Lung (tissue), 11 donors: ENCODE measurements at regions not wholly inside any gene's neighbourhood (a gene's known extent, or its start where the extent isn't known, plus 50 kb on each side); places are given as distances from the start of the nearest gene placed in this dataset.

Source experiments
- ATAC-seq: fragments of 200-7000 bp; cut with Tn5 transposase; one replicate; pipeline ENCODE4 v1.9.1; 2020; ENCODE audit warnings: moderate number of reproducible peaks; ENCODE audit not compliant: insufficient read depth, low FRiP score
- DNase-seq, 3 donors: peaks; one replicate each; pipeline ENCODE4 v3.0.0-alpha.2; 2013 to 2017
- H3K27ac ChIP-seq, 2 donors: one replicate each; pipeline ENCODE4 v1.5.1; 2013; ENCODE audit warnings: mild to moderate bottlenecking in 2 of 2, moderate library complexity in 2 of 2, control low read depth in 1 of 2, inconsistent platforms in 1 of 2, low read depth in 1 of 2, low read length in 1 of 2
- H3K27me3 ChIP-seq, 3 donors: one replicate each; pipeline ENCODE4 v1.5.1; 2013; ENCODE audit warnings: low read length in 2 of 3; ENCODE audit not compliant: control insufficient read depth in 3 of 3, insufficient read depth in 3 of 3
- H3K36me3 ChIP-seq, 4 donors: one replicate each; pipeline ENCODE4 v1.5.1; 2013; ENCODE audit warnings: low read length in 4 of 4, mild to moderate bottlenecking in 1 of 4, moderate library complexity in 1 of 4; ENCODE audit not compliant: control insufficient read depth in 4 of 4, insufficient read depth in 4 of 4
- H3K4me1 ChIP-seq, 5 donors: one replicate each; pipeline ENCODE4 v1.5.1; 2013; ENCODE audit warnings: low read length in 5 of 5, mild to moderate bottlenecking in 2 of 5, moderate library complexity in 1 of 5; ENCODE audit not compliant: control insufficient read depth in 5 of 5, insufficient read depth in 5 of 5
- H3K4me3 ChIP-seq: one replicate; pipeline ENCODE4 v1.5.1; 2013; ENCODE audit warnings: mild to moderate bottlenecking, control low read depth, moderate library complexity
- H3K9ac ChIP-seq, 2 donors: one replicate each; pipeline ENCODE4 v1.5.1; 2013; ENCODE audit warnings: low read length in 2 of 2, control low read depth in 1 of 2; ENCODE audit not compliant: insufficient read depth in 1 of 2
- H3K9me3 ChIP-seq, 4 donors: one replicate each; pipeline ENCODE4 v1.5.1; 2013; ENCODE audit warnings: low read length in 3 of 4, mild to moderate bottlenecking in 1 of 4, moderate library complexity in 1 of 4; ENCODE audit not compliant: control insufficient read depth in 4 of 4, insufficient read depth in 3 of 4
- WGBS, 2 donors: extraction: QIAGEN DNeasy Blood & Tissue Kit; methylation state at CpG; one replicate each; pipeline ENCODE4 v1.1.7; 2013; 5-methylcytosine and 5-hydroxymethylcytosine counted together
- TF ChIP-seq, protein P1 (sequence below): IDR thresholded peaks from 2 replicates; pipeline ENCODE4 v1.5.1; 2012; ENCODE audit warnings: mild to moderate bottlenecking; ENCODE audit errors: control extremely low read depth, extremely low read depth
- donor health status: control.
- donor health status: control.
- donor health status: Bipolar disorder and iron deficiency.
- donor health status: healthy.
- donor health status: DM: yes; HTN: yes; CAD: no.

DNA sequence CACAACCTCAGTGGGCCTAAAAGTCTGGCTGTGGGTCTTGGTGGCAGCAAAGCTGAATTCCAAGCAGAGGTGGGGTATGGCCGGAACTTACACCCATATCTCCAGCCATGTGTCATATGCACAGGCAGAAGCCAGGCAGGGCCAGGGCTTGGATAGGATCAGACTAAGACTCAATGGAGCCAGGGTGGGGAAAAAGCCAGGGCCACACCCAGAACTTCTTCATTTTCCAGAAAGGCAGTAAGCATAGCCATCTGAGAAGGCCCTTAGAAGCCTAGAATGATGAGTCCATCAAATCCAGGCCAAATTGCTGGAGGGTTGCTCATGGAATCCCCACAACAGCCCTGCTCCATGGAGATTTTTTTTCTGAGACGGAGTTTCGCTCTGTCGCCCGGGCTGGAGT is 116.2 kb upstream of the SRSF6 start:
- Histone ChIP-seq H3K27me3 (no peaks in the 10 kb centered on the region), H3K4me1 (no peaks in the 10 kb centered on the region), H3K4me3 (no peak overlapping the region), H3K9ac (no peak overlapping the region), H3K9me3 (peaks cover 0 to 12% (median 8%) of the 10 kb centered on the region in 4 donors), H3K36me3 (no peaks in the 10 kb centered on the region), H3K27ac (no peak overlapping the region)
- TF ChIP-seq, protein P1, sequence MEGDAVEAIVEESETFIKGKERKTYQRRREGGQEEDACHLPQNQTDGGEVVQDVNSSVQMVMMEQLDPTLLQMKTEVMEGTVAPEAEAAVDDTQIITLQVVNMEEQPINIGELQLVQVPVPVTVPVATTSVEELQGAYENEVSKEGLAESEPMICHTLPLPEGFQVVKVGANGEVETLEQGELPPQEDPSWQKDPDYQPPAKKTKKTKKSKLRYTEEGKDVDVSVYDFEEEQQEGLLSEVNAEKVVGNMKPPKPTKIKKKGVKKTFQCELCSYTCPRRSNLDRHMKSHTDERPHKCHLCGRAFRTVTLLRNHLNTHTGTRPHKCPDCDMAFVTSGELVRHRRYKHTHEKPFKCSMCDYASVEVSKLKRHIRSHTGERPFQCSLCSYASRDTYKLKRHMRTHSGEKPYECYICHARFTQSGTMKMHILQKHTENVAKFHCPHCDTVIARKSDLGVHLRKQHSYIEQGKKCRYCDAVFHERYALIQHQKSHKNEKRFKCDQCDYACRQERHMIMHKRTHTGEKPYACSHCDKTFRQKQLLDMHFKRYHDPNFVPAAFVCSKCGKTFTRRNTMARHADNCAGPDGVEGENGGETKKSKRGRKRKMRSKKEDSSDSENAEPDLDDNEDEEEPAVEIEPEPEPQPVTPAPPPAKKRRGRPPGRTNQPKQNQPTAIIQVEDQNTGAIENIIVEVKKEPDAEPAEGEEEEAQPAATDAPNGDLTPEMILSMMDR = no peak
- 83 to 90% methylated on average over 5 of the region's 5 CpGs for WGBS, 2 donors
- DNase-seq = no peak
- ATAC-seq = no peak

DNA sequence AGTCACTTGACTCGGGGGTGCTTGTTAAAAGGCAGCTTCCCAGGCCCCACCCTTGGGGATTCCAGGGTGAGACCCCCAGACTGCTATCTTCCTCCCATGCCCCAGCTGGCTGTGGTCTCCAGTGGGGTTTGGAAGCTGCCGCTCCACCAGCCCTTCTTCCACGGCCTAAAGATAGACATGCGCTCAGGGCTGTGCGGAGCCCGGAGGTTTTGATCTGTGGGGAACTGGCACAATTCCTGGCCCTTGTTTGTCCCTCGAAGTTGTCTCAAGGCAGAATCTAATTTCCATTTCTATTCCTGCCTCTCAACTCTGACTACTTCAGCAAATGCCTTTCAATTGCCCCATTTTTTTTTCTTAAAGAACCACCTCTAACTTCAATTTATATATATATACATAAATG is 120.7 kb upstream of the SRSF6 start:
- H3K27ac ChIP-seq = no peak overlapping the region
- H3K9ac ChIP-seq = no peak overlapping the region
- no peak for DNase-seq
- no peaks in the 10 kb centered on the region for H3K27me3 ChIP-seq
- no peaks in the 10 kb centered on the region for H3K4me1 ChIP-seq
- no peak for ATAC-seq
- WGBS, 2 donors = 83 to 86% methylated on average over 7 of the region's 7 CpGs
- peaks cover 0 to 21% (median 10%) of the 10 kb centered on the region in 4 donors for H3K9me3 ChIP-seq
- H3K36me3 ChIP-seq = no peaks in the 10 kb centered on the region
- no peak overlapping the region for H3K4me3 ChIP-seq
- TF ChIP-seq, protein P1 = no peak

GRCh38 chr20:43334080-43334479 is 123.6 kb upstream of the SRSF6 start:
- H3K9ac ChIP-seq = no peak overlapping the region
- no peak overlapping the region for H3K27ac ChIP-seq
- H3K4me1 ChIP-seq = no peaks in the 10 kb centered on the region
- no peaks in the 10 kb centered on the region for H3K27me3 ChIP-seq
- H3K9me3 ChIP-seq = peaks cover 0 to 20% (median 10%) of the 10 kb centered on the region in 4 donors
- H3K4me3 ChIP-seq = no peak overlapping the region
- DNase-seq (no peak), ATAC-seq (no peak)
- WGBS, 2 donors = 81 to 94% methylated on average over 4 of the region's 4 CpGs
- TF ChIP-seq, protein P1 = no peak
- no peaks in the 10 kb centered on the region for H3K36me3 ChIP-seq

DNA sequence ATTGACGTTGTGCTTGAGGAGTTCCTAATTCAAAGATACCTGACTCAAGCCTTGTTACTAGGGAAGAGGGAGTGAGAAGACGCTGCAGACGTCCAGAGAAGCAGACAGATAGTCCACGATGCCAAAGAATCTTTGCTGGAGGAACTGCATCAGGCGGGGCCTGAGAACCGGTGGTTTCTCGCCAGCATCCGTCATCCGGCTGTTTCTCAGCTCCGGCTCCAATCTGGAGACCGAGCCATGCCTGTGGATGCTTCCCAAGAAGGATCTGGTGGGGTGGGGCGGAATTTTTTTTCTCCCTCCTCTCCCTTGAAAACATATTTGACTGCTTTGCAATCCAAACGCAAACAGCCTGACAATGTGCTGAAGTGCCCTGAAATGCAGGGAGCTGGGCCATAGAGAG is 125.8 kb upstream of the SRSF6 start:
- no peaks in the 10 kb centered on the region for H3K36me3 ChIP-seq
- TF ChIP-seq, protein P1 = no peak
- no peak for DNase-seq
- no peak overlapping the region for H3K9ac ChIP-seq
- ATAC-seq = no peak
- H3K4me1 ChIP-seq = no peaks in the 10 kb centered on the region
- peaks cover 0 to 16% (median 10%) of the 10 kb centered on the region in 4 donors for H3K9me3 ChIP-seq
- no peak overlapping the region for H3K27ac ChIP-seq
- 69 to 81% methylated on average over 13 of the region's 13 CpGs for WGBS, 2 donors
- H3K4me3 ChIP-seq = no peak overlapping the region
- H3K27me3 ChIP-seq = no peaks in the 10 kb centered on the region
